ENCODE measurements at regions not wholly inside any gene's neighbourhood (a gene's known extent, or its start where the extent isn't known, plus 50 kb on each side); places are given as distances from the start of the nearest gene placed in this dataset.

DNA sequence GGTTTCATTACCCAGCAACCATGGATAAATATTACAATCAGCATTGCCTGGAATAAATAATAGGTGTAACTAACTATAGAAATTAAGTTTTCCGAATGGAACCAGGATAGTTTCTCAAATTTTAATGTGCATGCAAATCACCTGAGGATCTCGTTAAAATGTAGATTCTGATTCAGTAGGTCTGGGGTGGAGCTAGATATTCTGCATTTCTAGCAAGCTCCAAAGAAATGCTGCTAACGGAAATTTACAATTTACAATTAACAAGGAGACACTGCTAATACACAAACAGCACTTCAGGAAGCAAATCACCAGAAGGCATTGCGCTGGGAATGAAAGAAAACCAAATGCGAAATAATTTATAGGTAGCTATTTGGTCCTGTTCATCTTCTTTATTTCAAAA lies 597.5 kb upstream of the KLF12 start:
- TF ChIP-seq POLR2A (IDR thresholded peaks at IDR 0.05; ENCODE audit: low read depth, low read length) (no peak), POLR2AphosphoS5 (IDR thresholded peaks at IDR 0.05; ENCODE audit: low read depth, low read length) (no peak), TAF1 (IDR thresholded peaks at IDR 0.05; ENCODE audit: borderline replicate concordance, low read depth, low read length) (no peak)

Data from GM12892 (cell line).